T-cell (primary cell): ENCODE measurements at regions not wholly inside any gene's neighbourhood (a gene's known extent, or its start where the extent isn't known, plus 50 kb on each side); places are given as distances from the start of the nearest gene placed in this dataset.
"Not testable (repeated sequence)": the region's sequence is repeated elsewhere in the genome, so short reads cannot be mapped to it uniquely, and the experiment has no call there.

Experiments
- ATAC-seq, 4 experiments: fragments of 200-7000 bp in 3 of 4; fragments of 150-1000 bp in 1 of 4; cut with Tn5 transposase; replicated peaks in 1 of 4; 1 replicate in 3 of 4; 2 replicates in 1 of 4; pipeline ENCODE4 v1.10.0; 2021; ENCODE audit warnings: moderate library complexity in 3 of 4, mild to moderate bottlenecking in 2 of 4, moderate number of reproducible peaks in 1 of 4
- CTCF ChIA-PET, 2 donors: fragments of 300-600 bp; sonication (Branson Sonifier 250); formaldehyde crosslinking; loops; one replicate each; lab custom pipeline; 2022; ENCODE audit warnings: antibody characterized with exemption in 2 of 2; lab: Charles Lee
- POLR2A ChIA-PET, 2 donors: fragments of 300-600 bp; sonication (Branson Sonifier 250); formaldehyde crosslinking; loops; one replicate each; lab custom pipeline; 2022; ENCODE audit warnings: antibody characterized with exemption in 2 of 2; lab: Charles Lee
- DNase-seq, 35 experiments: peaks; one replicate each; pipeline versions ENCODE4 v3.0.0 to v3.0.0-alpha.2; 2013 to 2023
- H3K27ac ChIP-seq: one replicate; pipeline ENCODE4 v1.5.1; 2013; ENCODE audit warnings: low read length
- H3K27me3 ChIP-seq, 2 experiments: replicated peaks in 1 of 2; 1 replicate in 1 of 2; 2 replicates in 1 of 2; pipeline versions ENCODE4 v1.6.1 to v1.7.0; 2013; ENCODE audit warnings: low read length in 1 of 2, mixed read lengths in 1 of 2; ENCODE audit not compliant: control insufficient read depth in 2 of 2, insufficient read depth in 2 of 2; ENCODE audit errors: extremely low read depth in 1 of 2
- H3K36me3 ChIP-seq, 2 donors: 1 replicate in 1 of 2; 2 replicates in 1 of 2; pipeline versions ENCODE4 v1.6.1 to v1.7.0; 2013; ENCODE audit warnings: low read length in 1 of 2; ENCODE audit not compliant: control insufficient read depth in 2 of 2, insufficient read depth in 1 of 2; ENCODE audit errors: extremely low read depth in 1 of 2
- H3K4me1 ChIP-seq, 2 experiments: 1 replicate in 1 of 2; 2 replicates in 1 of 2; pipeline versions ENCODE4 v1.6.1 to v1.7.0; 2013; ENCODE audit warnings: low read length in 2 of 2, mixed read lengths in 1 of 2; ENCODE audit not compliant: insufficient read depth in 2 of 2, control insufficient read depth in 1 of 2; ENCODE audit errors: extremely low read depth in 1 of 2
- H3K4me3 ChIP-seq, 2 donors: 1 replicate in 1 of 2; 2 replicates in 1 of 2; pipeline versions ENCODE4 v1.5.1 to v1.7.0; 2013; ENCODE audit warnings: mild to moderate bottlenecking in 2 of 2, low read length in 1 of 2, moderate library complexity in 1 of 2; ENCODE audit not compliant: control insufficient read depth in 1 of 2; ENCODE audit errors: extremely low read depth in 1 of 2
- H3K9me3 ChIP-seq: 2 replicates; pipeline ENCODE4 v1.7.0; 2013
- H3K27ac Mint-ChIP-seq, 2 donors: one replicate each; pipeline ENCODE4 v1.8.0; 2020 to 2021; ENCODE audit warnings: mild to moderate bottlenecking in 2 of 2, mixed read lengths in 2 of 2
- H3K27me3 Mint-ChIP-seq, 2 donors: one replicate each; pipeline ENCODE4 v1.8.0; 2021 to 2022; ENCODE audit warnings: mixed read lengths in 2 of 2
- H3K36me3 Mint-ChIP-seq: one replicate; pipeline ENCODE4 v1.8.0; 2021; ENCODE audit warnings: mixed read lengths
- H3K4me1 Mint-ChIP-seq, 3 donors: one replicate each; pipeline ENCODE4 v1.8.0; 2020 to 2022; ENCODE audit warnings: mixed read lengths in 3 of 3, mild to moderate bottlenecking in 1 of 3
- H3K4me3 Mint-ChIP-seq, 3 donors: one replicate each; pipeline ENCODE4 v1.8.0; 2020 to 2022; ENCODE audit warnings: mild to moderate bottlenecking in 3 of 3, mixed read lengths in 3 of 3, moderate library complexity in 3 of 3
- H3K9me3 Mint-ChIP-seq, 3 donors: one replicate each; pipeline ENCODE4 v1.8.0; 2020 to 2022; ENCODE audit warnings: mixed read lengths in 3 of 3
- whole genome bisulfite sequencing: methylation state at CpG from one replicate; pipeline ENCODE4 v1.1.5; 2013; ENCODE audit warnings: missing lambda C conversion rate; ENCODE audit not compliant: insufficient coverage; 5-methylcytosine and 5-hydroxymethylcytosine counted together

GRCh38 chr6:60754879-60755278, 1531.1 kb downstream of the KHDRBS2 start:
- no peaks in the 10 kb centered on the region for H3K9me3 ChIP-seq
- DNase-seq (no peak), ATAC-seq (no peak)
- POLR2A ChIA-PET, result no interaction called here
- CTCF ChIA-PET, result no interaction called here
- H3K27me3 ChIP-seq, result no peaks in the 10 kb centered on the region
- Mint-ChIP-seq H3K9me3 (peaks cover 16 to 36% (median 24%) of the 10 kb centered on the region in 3 donors), H3K27ac (no peak overlapping the region), H3K4me1 (no peaks in the 10 kb centered on the region), H3K4me3 (no peak overlapping the region), H3K27me3 (no peaks in the 10 kb centered on the region), H3K36me3 (no peaks in the 10 kb centered on the region)
- no peak overlapping the region for H3K4me3 ChIP-seq
- H3K36me3 ChIP-seq, result no peaks in the 10 kb centered on the region
- H3K4me1 ChIP-seq, result no peaks in the 10 kb centered on the region
- no peak overlapping the region for H3K27ac ChIP-seq

- H3K9me3 ChIP-seq, H3K4me3 ChIP-seq, H3K4me1 ChIP-seq, H3K36me3 ChIP-seq, H3K27ac ChIP-seq, H3K27me3 Mint-ChIP-seq, H3K27ac Mint-ChIP-seq, CTCF ChIA-PET, ATAC-seq, H3K36me3 Mint-ChIP-seq, H3K4me3 Mint-ChIP-seq, POLR2A ChIA-PET, DNase-seq, H3K4me1 Mint-ChIP-seq, H3K27me3 ChIP-seq: not testable (repeated sequence)
- H3K9me3 Mint-ChIP-seq, result peaks cover 18 to 24% (median 20%) of the 10 kb centered on the region in 3 donors
- no CpG with 5 or more reads among the region's 7 CpGs for WGBS
These were observed 1535.5 kb downstream of the KHDRBS2 start for GRCh38 chr6:60750353-60751081.

- H3K36me3 ChIP-seq, CTCF ChIA-PET, POLR2A ChIA-PET, DNase-seq, H3K27ac ChIP-seq, H3K27ac Mint-ChIP-seq, ATAC-seq, H3K27me3 ChIP-seq, H3K36me3 Mint-ChIP-seq, H3K9me3 ChIP-seq, H3K27me3 Mint-ChIP-seq, H3K4me1 ChIP-seq, H3K4me3 ChIP-seq, H3K4me1 Mint-ChIP-seq, H3K4me3 Mint-ChIP-seq: not testable (repeated sequence)
- 36% methylated on average over 1 of the region's 2 CpGs for WGBS
- H3K9me3 Mint-ChIP-seq, result peaks cover 14 to 22% (median 16%) of the 10 kb centered on the region in 3 donors
These were observed 1538.1 kb downstream of the KHDRBS2 start for GRCh38 chr6:60747765-60748556.

GRCh38 chr6:60737764-60738425, 1548.1 kb downstream of the KHDRBS2 start:
- H3K4me1 Mint-ChIP-seq, H3K4me1 ChIP-seq, H3K4me3 Mint-ChIP-seq, POLR2A ChIA-PET, DNase-seq, H3K36me3 ChIP-seq, CTCF ChIA-PET, H3K27ac ChIP-seq, H3K27me3 ChIP-seq, H3K27ac Mint-ChIP-seq, H3K36me3 Mint-ChIP-seq, H3K27me3 Mint-ChIP-seq, H3K9me3 ChIP-seq, H3K4me3 ChIP-seq, ATAC-seq: not testable (repeated sequence)
- 100% methylated on average over 1 of the region's 2 CpGs for WGBS
- peaks cover 8 to 15% (median 12%) of the 10 kb centered on the region in 3 donors for H3K9me3 Mint-ChIP-seq

GRCh38 chr6:60737315-60737714, 1548.7 kb downstream of the KHDRBS2 start:
- peaks cover 8 to 15% (median 12%) of the 10 kb centered on the region in 3 donors for H3K9me3 Mint-ChIP-seq
- H3K4me1 Mint-ChIP-seq, H3K27ac ChIP-seq, DNase-seq, CTCF ChIA-PET, POLR2A ChIA-PET, H3K36me3 Mint-ChIP-seq, H3K4me1 ChIP-seq, ATAC-seq, H3K36me3 ChIP-seq, H3K9me3 ChIP-seq, H3K27me3 ChIP-seq, H3K4me3 ChIP-seq, H3K27me3 Mint-ChIP-seq, H3K4me3 Mint-ChIP-seq, H3K27ac Mint-ChIP-seq: not testable (repeated sequence)
- 83% methylated on average over 4 of the region's 6 CpGs for WGBS

GRCh38 chr6:60723935-60724334, 1562.1 kb downstream of the KHDRBS2 start:
- H3K27ac ChIP-seq, H3K27me3 ChIP-seq, H3K36me3 Mint-ChIP-seq, CTCF ChIA-PET, H3K27me3 Mint-ChIP-seq, ATAC-seq, H3K9me3 ChIP-seq, H3K4me1 Mint-ChIP-seq, H3K36me3 ChIP-seq, H3K27ac Mint-ChIP-seq, H3K4me3 ChIP-seq, H3K4me1 ChIP-seq, DNase-seq, POLR2A ChIA-PET, H3K4me3 Mint-ChIP-seq: not testable (repeated sequence)
- WGBS, result 94% methylated on average over 2 of the region's 5 CpGs
- H3K9me3 Mint-ChIP-seq, result peaks cover 10 to 21% (median 21%) of the 10 kb centered on the region in 3 donors
